ENCODE measurements at regions not wholly inside any gene's neighbourhood (a gene's known extent, or its start where the extent isn't known, plus 50 kb on each side); places are given as distances from the start of the nearest gene placed in this dataset.

GRCh38 chr11:13062115-13062514 lies 53.0 kb downstream of the RASSF10 start:
- no peak for DNase-seq

- no peak for DNase-seq
These were observed 55.5 kb downstream of the RASSF10 start for GRCh38 chr11:13064593-13064992.

- DNase-seq = no peak
These were observed 56.2 kb downstream of the RASSF10 start for GRCh38 chr11:13065200-13065787.

DNA sequence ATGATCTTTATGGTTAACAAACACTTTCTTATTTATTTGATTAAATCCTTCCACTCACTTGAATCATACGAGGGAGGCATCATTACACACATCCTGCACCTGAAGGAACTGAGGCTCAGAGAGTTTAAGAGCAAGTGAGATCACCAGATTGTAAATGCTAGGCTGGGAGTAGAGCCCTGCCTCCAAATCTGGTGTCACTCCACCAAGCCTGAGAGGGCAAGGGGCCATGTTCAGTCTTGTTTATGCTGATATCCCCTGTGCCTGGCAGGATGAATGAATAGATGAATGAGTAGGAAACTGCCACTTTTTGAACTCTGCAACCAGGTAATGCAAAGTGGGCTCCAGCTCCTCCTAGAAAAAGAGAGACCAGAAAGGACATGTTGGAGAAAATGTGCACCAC lies 59.1 kb downstream of the RASSF10 start:
- DNase-seq = no peak

DNA sequence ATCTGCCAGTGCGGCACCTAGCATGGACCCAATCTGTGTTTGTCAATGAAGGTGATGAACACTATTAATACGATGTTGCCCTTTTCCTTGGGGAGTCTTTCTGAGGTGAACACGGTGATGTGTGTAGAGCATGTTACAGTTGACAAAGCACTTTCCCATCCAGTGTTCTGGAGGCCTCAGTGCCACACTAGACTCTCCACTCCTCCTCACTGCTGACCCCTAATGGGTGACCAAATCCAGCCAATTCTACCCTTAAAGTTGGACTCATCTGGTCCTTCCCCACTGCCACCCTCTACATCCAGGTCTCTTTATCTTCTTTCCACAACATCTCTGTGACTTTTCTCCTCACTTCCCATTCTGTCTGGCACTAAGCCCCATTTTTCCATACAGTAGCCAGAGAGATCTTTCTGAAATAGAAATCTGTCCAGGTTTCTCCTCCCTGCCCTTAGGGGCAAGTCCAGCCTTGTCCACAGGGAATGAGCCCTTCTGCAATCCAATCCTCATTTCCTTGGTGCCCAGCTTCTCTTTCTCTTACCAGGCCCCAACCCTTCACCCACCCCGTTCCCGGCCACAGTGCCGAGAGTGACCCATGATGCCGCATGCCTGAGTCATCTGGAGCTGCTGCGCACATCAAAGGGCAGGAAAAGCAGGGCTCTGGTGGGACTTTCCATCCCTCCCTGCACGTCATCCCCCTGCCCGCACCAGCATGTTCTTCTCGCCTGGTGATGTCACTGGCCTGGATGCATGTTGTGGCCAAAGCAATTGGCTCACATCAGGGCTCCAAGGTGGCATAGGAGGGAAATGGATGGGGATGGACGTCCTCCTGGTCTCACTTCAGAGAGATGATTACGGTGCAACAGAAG lies 64.2 kb downstream of the RASSF10 start:
- DNase-seq = no peak

- no peak for DNase-seq
These were observed 65.8 kb downstream of the RASSF10 start for GRCh38 chr11:13074714-13075464.

DNA sequence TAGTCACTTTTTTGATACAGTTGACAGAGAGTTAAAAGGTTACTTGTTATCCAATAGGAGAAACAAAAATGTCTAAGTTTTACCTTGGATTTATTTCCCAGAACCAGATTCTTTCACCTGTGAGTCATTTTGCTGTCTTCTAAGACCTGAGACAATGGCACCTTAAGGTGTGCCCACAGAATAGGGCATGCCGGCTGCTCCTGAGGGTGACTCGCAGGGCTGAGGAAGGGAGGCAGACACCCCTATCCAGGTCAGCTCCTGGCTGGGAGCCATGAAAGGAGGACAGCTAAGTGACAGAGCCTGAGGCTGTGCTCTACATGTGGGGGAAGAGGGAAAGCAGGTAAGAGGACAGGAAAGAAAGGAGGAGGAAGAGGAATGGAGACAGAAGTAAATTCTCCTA lies 67.8 kb downstream of the RASSF10 start:
- no peak for DNase-seq

- DNase-seq = no peak
These were observed 71.7 kb downstream of the RASSF10 start for GRCh38 chr11:13080861-13081260.

GRCh38 chr11:13082588-13082987 lies 73.5 kb downstream of the RASSF10 start:
- DNase-seq = no peak

- no peak for DNase-seq
These were observed 81.2 kb downstream of the RASSF10 start for GRCh38 chr11:13090228-13090708.

- no peak for DNase-seq
These were observed 82.3 kb downstream of the RASSF10 start for GRCh38 chr11:13091373-13091772.

- DNase-seq = no peak
These were observed 82.7 kb downstream of the RASSF10 start for GRCh38 chr11:13091804-13092203.

DNA sequence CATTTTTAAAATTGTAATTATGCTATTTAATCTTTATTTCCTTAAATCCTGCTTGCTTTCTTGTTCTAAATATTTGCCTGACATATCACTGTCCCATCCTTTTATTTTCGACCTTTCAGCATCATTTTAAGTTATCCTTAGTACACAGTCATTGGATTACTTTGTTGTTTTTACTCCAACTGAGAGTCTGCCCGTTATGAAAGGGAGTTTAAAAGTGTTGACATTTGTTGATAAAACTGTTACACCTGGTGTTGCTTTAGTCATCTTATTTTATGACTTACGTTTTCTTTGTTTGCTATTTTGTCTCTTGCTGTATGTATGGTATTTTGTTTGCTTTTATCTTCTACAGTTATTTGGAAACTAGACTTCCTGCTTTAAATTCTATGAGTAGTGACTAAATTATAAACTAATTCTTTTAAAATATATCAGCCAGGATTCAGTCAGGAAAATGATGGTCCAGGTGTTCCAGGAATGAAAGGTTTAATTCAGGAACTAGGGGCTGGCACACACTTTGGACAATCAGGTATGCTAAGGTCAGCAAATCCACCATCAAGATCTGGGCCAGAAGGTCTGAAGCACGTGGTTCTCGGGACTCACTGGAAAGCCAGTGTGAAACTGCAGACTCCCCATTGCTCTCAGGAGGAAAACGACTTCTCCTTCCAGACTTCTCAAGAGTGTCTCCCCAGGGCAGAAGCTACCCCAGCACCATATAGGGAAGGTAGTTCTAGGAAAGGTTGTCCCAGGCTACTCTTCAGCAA lies 86.0 kb downstream of the RASSF10 start:
- DNase-seq = no peak

- DNase-seq = no peak
These were observed 88.9 kb downstream of the RASSF10 start for GRCh38 chr11:13098063-13098462.

GRCh38 chr11:13098616-13099289 lies 89.6 kb downstream of the RASSF10 start:
- DNase-seq = no peak

DNA sequence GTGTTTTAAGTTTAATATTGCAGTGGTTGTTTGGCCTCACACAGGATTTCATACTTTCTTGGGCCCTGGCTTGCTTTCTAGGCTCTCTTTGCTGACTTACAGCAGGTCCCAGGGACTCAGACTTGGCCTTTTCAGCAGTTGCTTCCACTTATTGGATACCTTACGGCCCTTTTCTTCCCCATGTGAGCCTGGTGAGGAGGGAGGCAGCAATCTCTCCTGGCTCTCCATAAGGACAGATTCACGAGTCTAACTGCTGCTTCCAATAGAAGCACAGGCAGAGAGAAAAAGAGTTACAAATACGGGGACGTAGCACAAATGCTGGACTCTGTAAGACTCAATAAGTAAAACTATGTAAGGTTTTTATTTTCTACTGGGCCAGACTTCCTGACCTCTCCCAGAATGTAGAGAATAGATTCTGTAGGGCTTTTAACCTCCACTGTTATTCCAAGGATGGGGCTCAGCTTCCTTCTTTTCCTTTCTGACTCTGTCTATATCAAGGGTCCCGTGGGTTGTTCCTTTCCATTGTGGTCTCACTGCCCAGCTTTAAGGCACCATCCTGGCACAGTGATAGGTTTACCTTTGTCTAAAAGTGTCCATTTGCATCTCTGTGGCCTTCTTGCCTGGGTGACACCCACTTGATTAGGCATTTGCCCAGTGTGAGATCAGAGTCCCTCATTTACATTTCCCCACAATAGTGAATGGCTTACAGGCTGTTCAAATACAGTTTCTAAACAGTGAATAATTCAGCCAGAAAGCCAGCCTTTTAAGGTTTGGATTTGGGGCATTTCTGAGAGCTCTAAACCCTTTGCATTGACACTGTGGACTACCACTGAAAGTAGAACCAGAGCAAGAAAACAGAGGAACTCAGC lies 92.8 kb downstream of the RASSF10 start:
- no peak for DNase-seq

DNA sequence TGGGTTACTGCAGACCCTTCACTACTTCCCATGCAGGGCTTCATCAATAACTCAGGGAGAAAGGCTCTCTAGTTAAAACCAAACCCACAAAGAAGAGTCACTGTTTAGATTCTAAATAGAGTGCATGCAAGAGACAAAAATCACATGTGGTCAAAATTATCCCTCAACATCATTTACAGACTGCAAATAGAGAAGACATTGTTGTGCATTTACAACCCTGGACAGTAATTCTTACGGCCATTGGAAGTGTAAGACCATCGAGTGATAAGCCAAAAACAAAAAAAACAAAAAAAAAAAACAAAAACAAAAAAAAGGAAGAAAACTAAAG lies 93.4 kb downstream of the RASSF10 start:
- no peak for DNase-seq

GRCh38 chr11:13102865-13103539 lies 93.9 kb downstream of the RASSF10 start:
- no peak for DNase-seq

DNA sequence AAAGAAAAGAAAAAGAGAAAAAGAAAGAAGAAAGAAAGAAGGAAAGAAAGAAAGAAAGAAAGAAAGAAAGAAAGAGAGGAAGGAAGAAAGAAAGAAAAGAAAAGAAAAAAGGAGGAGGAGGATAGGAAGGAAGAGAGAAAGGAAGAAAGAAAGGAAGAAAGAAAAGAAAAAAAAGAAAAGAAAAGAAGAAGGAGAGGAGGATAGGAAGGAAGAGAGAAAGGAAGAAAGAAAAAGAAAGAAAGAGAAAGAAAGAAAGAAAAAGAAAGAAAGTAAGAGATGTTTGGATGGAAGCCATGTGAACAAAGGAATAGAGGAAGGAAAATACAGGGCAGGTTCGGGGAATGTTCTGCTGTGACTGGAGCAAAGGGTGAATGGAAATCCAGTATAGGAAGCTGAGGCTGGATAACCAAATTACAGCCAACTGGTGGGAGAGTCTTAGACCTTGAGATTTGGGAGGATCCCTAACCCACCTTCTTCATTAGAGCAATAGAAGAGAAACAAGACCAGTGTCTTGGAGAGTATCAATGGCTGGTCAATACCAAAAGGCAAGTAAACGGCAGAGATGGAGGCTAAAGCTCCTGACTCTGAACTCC lies 94.9 kb downstream of the RASSF10 start:
- no peak for DNase-seq

GRCh38 chr11:13104619-13105236 lies 95.6 kb downstream of the RASSF10 start:
- no peak for DNase-seq
